GM21447 (cell line): ENCODE measurements at regions not wholly inside any gene's neighbourhood (a gene's known extent, or its start where the extent isn't known, plus 50 kb on each side); places are given as distances from the start of the nearest gene placed in this dataset.

ENCODE experiments used
- ATAC-seq: cut with Tn5 transposase; IDR thresholded peaks from one replicate; pipeline ENCODE4 v1.9.1; 2021; ENCODE audit not compliant: unreplicated experiment

DNA sequence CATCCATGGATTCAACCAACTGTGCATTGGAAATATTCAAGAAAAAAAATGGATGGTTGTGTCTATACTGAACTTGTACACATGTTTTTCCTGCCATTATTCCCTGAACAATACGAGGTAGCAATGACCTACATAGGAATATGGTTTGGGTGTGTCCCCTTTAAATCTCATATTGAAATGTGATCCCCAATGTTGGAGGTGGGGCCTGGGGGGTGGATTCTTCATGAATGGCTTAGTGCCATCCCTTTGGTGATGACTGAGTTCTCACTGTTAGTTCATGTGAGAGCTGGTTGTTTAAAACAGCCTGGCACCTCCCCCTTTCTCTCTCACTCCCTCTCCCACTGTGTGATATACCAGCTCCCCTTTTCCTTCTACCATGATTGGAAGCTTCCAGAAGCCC, 139.8 kb upstream of the BACH2 start:
- ATAC-seq, result no peak

DNA sequence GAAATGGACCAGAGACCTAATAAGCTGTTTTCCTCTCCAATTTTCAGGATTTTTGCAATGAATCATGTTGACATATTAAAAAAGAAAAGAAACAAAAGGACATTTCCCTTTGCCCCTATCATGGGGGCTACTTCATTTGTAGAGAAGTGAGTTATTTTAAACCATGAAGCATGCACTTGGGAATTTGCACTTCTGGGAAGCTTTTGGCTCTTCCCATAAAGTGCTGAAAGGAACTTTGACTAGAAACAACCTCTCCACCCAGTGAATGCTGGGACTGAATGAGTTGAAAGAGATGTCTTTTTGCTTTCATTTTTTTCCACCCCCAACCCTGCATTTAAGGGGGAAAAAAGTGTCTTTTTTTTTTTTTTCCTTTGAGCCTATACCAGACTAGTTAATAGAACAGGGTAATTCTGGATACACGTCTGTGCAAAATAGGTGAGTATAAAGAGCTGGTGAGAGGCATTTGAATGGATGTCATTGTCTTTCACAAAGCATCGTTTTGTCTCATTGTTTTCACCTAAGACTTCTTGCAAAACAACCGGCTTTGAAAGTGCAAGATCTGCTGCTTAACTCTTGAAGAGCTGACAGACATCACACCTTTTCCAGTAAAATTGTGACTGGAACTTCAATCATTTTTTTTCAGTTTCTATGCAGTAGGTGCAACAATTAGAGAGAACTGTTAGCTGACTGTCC, 138.7 kb upstream of the BACH2 start:
- ATAC-seq, result no peak

DNA sequence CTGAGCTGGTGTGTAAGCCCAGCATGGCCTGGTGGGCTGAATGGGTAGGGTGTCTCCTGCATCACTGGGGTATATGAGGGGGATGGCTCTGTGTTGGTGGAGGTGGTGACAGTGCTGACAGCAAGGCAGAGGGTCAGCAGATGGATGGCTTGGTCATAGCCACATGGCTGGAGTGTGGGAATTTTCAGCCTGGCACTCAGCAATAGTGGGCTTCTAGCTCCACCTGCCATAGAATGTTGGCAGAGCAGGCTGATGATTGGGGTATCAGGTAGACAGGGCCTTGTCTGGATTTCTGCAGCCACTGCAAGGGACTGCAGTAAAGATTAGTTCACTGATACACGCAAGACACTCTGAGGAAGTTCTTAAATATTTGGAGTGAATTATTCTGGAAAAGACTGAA, 137.5 kb upstream of the BACH2 start:
- no peak for ATAC-seq

DNA sequence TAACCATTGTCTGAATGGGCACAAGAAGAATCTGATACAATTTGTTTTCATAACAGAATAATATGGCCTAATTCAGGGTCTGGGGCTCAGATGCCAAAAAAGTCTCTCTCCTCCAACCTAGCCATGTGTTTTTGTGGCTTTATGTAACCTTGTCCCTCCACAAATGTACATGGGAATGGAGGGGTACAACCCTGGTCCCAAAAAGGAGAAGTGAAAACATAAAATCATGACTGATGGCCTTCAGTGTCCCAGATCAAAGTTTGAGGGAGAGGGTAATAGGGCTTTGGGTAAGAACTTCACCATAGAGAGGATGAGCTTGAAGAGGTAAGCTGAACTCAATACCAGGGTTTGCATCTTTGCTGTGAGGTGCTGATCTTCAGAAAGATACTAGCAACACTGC, 136.3 kb upstream of the BACH2 start:
- ATAC-seq, result no peak

DNA sequence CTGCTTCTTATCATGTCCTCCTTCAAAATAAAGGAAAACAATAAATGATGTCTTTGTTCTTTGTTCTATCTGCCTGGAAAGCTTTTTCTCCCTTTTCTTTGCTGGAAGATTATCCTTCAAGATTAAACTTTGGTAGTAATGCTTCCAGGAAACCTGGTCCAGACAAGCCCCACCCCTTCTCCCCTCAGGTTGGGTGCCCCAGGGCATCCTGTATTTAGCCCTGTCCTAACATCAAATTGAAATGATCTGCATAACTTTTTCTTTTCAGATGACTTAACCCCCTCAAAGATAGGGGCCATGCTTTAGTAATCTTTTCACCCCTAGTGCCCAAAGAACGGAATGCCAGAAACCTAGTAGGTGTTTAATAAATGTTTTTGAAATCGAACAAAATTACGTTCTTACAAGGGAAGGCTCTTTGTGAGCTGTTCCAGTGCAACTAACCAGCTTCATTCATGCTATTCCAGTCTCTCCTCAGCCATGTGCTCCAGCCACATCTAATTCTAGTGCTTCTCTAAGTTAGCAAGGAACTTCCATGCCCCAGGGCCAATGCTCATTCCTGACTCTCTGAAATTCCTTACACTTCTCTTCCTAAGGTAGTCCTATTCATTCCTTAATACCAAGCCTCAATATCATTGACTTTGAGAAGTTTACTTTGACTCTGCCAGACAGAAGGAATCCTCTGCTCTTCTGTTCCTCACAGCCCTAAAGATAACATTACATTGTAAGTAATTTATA, 135.6 kb upstream of the BACH2 start:
- no peak for ATAC-seq

DNA sequence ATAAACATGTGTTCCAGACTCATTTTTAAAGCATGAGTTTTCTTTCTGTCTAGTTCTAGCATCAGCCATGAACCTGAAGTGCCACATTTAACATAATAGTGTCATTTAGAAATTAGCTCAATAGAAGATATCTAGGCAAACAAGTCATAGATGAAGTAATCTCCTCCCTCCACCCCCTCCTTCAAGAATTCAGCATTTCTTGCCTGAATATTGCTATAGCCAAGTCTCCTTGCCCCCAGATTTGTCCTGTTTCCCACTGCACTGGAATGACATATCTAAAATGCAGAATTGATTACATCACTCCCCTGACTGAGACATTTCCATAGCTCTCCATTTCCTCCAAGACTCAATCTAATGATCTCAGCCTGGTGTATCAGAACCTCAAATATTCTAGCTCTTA, 134.9 kb upstream of the BACH2 start:
- ATAC-seq, result no peak

DNA sequence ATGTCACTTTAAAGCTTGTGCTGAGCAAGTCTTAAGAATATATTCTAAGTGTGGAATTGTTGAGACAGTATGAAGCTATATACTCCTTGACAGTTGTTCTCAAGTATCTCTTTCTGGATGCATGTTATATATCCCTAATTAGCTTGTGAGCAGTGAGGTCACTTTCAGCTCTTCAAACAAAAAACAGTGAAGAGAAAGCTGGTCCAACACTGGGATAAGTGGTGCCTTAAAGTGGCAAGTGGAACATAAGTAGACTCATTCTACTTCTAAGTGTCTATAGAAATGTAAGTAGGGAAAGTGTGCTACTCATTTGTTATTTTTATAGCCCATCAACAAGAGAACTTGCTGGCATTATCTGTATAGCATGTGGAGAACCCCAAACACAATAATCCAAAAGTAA, 133.1 kb upstream of the BACH2 start:
- ATAC-seq, result no peak

DNA sequence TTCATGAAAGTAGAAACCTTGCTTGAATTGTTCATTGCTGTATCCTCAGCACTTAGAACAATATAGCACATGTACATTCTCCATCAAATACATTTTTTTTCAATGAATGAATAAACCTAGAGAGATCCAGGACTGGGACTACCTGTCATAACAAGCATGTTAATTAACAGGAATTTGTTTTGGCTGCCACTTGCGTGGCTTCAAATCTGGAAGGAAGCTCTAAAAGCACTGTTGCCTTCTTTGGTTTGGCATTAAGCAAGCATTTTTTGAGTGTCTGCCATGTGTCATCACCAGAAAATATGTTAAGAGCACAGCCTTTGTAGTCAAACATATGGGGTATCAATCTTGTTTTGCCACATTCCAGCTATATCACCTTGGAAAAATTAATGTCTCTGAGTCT, 131.9 kb upstream of the BACH2 start:
- no peak for ATAC-seq

DNA sequence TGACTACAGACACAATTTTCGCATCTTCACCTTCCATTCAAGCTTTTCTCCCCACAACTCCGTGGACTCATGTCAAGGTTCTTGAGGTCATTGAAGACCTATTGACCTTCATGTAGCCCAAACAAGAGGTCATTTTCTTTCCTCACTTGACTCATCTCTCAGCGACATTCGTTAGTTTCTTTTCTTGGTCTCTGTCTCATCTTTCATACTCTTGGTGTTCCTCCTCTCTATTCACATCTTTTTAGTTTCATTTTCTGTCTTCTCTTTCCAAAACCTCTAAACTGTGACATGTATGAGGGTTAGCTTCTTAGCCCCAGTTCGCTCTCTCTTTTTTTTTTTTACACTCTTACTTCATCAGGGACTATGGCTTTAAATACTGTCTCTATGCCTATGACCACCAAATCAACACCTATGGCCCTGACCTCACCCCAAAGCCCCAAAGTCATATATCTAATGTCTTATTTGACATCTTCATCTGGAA, 128.6 kb upstream of the BACH2 start:
- ATAC-seq, result peak; percentile 99

DNA sequence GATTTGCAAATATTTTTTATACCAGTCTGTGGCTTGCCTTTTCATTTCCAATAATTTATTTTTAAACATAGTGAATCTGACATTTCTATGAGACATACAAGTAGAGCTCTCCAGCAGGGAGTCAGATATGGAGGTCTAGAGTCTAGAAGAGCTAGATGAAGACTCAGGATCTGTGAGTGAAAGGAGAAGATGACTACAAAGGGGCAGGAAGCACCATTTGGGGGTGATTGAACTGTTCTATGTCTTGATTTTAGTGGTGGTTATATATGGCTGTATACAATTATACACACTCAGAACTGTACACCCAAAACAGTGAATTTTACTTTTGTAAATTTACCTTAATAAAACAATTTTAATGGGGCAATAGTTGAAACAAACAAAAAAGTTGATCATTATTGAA, 127.9 kb upstream of the BACH2 start:
- no peak for ATAC-seq

DNA sequence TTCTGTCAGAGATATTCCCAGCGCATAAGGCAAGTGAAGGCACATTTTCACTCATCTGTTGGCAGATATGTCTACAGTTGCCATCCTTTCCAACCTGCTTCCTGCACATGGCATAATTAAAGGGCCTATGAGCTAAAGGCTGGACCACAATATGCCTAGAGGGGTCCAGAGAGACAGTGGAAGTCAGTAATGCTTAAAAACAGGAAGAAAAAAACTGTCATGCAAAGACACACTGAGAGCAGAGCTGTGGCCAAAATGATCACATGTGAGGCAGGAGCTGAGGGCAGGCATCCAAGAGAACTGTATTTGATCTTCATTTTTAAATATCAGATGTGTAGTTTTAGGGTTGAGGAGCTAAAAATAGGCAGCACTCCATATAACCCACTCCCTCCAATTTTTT, 125.0 kb upstream of the BACH2 start:
- ATAC-seq, result no peak

DNA sequence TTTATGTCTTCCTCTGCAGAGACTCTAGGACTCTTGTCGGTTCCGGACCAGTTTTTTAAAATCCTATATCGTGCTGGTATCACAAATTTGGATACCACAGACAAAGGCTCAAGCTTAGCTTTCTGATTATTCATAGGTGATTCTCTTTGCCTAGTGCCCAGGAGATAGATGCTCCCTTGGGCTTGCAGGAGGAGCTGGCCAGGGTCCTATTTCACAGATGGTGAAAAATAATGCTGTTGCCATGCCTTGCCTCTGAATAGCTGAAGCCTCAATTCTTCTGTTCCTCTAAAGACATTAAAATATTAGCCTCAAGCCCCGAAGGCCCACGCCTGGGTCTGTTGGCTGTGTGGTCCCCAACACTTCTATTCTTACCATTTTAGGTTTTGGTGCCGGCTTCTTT, 123.9 kb upstream of the BACH2 start:
- ATAC-seq, result no peak

DNA sequence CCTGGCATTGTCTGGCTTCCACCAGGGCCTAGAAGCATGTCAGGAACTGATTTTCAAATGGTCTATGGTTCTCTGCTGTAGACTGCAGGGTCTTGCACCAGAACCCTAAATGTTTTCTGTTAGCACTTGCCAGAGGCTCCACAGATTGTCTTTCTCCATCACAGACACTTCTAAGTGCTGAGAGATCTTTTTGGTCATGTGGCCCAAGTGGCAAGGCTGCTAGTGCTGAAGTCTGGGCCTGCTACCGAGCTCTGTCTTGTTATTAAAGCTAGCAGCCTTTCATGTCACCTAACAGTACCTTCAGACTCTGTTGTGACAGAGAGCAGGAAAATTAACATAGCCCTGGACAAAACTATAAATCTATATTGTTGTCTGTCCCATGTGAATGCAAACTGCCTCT, 120.7 kb upstream of the BACH2 start:
- no peak for ATAC-seq

DNA sequence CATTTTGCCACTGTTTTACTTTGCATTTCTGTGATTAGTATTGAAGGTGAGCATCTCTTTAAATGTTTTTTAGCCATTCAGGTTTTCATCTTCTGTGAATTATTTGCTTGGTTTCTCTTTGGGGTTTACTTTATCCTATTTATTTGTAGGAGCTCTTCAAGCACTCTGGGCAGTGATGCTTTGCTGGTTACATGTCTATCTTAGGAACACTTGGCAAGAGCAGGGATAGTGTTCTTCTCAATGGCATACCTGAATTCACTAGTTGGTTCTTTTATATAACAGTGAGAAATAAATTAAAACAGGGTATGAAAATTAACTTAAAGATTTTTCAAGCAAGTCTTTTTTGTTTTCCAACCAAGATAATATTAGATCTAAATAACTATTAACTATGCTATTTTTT, 119.7 kb upstream of the BACH2 start:
- no peak for ATAC-seq

DNA sequence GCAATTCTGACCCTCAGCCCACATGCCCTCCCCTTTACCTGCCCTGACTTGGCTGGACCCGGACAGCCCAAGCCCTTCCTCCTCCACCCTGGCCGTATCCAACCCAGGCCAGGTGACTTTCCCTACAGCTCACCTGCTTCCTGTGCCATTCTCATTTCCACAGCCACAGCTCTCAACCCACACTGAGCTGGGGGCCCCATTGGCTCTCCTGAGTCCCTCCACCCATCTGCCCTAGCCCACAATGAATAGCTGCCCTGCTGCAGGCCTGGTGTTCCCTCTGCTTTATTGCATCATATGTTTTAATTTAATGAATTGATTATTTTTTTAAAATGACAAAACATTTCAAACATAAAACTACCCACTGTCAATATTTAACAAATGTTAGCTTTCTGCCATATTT, 118.5 kb upstream of the BACH2 start:
- ATAC-seq, result no peak

DNA sequence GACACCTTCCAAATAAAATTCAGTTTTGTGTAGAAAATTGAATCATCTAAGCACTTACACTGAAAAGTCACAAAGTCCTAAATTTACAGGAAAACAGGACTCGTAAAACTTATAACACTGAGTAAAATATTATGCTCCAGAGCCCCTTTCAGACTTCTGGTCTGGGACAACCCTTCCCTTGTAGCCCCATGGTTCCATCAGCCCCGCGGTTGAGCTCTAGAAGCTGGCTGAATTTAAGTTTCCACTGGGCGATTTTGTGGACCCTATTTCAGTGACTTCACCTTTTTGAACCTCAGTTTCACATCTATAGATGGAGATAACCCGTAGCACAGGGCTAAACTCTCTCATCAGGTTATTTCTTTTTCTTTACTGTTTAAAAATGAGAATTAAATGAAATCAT, 117.7 kb upstream of the BACH2 start:
- ATAC-seq, result no peak

DNA sequence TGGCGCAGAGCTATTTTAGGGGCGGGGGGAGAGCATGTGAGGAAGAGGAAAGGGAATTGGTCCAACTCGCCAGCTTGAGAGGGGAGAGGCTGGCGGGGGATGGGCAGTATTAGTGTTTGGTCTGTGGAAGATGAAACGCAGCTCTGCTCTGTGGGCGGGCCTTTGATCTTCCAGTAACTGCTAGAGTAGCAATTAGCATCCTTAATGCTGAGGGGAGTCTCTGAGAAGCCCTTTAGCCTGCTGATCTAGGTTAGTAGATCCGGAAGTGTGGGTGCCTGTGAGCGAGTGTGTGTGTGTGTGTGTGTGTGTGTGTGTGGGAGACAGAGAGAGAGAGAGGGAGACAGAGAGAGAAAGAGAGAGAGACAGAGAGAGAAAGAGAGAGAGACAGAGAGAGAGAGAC, 117.2 kb upstream of the BACH2 start:
- no peak for ATAC-seq

DNA sequence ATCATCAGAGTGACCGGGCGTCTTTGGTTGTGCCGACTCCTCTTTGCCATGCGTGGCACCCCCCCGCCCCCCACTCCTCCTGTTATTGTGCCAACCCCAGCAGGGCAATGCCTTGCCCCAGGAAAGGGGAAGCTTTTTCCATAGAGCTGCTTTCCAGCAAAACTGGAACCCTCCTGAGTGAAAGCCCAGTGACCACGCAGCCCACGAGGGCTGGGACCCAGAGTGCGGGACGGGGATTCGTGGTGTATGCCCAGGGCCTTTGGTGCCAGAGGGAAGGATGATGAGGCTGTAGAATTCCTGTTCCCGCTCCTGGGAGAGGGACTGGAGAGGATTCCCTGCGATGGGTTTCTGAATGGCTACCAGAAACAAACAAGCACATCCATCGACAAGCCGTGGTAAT, 116.8 kb upstream of the BACH2 start:
- no peak for ATAC-seq

DNA sequence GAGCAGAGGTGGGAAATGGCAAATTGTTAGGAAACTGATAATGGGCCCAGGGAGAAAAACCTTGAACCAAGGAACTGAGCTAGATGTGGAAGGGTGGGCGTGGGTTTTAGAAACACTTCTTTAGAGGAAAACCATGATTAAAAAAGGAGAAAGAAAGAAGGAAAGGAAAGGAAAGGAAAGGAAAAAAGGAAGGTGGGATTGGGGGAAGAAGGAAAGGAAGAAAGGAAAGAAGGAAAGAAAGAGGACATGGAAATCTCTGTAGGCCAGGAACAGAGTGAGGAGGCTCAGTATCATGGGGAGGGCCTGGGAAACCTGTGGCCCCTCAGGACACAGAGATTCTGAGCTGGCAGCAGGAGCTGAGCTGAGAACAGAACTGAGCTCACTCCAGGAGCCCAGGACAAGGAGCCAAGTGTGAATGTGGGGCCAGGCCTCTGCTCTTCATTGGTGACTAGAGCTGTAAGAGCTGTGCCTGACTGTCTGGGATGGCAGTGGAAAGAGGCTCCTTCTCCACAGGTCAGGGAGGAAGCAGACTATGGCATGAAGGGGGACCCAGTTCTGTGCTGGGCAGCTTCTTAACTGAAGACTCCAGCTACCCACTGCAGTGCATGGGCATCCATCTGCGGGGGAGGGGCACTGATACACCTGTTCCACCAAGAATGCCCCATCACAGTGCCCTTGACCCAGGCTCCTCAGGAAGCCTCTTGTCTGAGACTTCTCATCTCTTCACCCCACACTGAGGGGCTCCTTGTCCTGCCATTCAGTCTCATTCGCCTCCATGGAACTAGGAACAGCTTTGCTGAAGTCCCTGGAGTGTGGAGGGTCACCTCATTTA, 116.1 kb upstream of the BACH2 start:
- no peak for ATAC-seq

DNA sequence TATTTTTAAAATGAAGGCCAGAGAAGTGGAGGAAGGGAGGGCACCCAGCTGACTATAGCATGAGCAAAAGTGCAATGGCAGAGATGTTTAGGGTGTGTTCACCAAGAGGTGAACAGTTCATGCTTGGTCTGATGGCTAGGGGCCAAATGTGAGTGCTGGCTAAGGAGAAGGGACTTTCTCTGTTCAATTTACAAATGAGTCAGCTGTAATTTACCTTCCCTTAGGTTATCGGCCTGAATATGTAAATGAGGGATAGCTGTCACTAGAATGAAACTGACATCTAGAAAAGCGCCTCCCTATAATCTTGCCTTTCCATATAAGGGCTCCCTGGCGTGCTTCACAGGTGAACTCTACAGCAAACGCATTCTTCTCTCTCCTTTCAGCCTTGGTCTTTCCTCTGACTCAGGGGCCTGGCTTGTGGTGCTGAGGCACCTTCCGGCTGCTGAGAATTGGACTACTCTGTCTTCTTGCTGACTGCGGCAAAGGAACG, 114.7 kb upstream of the BACH2 start:
- peak; percentile 91 for ATAC-seq

DNA sequence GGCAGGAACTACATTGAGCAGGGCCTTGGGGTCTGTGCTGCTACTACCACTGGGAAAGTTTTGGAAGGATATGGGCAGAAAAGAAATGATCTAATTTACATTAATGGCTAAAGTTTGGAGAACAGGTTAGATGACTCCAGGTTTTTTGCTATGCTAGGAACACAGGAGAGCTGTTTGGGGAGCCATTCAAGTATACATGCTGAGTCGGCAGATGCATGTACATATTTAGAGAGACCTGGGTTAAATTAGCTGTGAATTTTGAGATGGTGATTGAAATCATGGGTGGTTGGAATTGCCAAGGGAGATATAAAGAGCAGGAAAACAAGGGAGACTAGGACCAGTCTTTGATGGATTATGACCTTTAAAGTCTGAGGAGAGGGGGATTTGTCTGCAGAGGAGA, 113.1 kb upstream of the BACH2 start:
- ATAC-seq, result no peak

DNA sequence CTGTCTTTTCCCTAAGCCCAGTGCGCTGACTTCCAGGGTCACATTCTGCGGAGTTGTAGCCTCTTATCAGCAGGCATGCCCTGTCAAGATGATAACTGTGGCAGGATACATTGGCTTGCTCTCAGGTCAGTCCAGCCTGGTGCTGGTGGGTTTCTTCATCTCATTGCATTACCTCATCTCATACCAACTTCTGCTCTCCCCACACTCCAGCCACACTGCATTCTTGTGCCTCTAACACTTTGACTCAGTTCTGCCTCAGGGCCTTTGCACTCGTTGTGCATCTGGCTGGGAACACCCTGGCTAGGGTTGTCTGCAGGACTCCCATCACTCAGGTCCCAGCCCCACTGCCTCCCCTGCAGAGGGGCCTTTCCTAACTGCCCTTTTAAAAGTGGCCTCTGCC, 110.3 kb upstream of the BACH2 start:
- ATAC-seq, result no peak
